Body of pancreas (tissue), 4 donors: ENCODE measurements at regions not wholly inside any gene's neighbourhood (a gene's known extent, or its start where the extent isn't known, plus 50 kb on each side); places are given as distances from the start of the nearest gene placed in this dataset.

Experiments
- POLR2A ChIP-seq, 3 donors: fragments of 450-650 bp; IDR thresholded peaks; one replicate each; pipeline ENCODE4 v1.6.1; 2016; ENCODE audit warnings: antibody characterized with exemption in 3 of 3, mild to moderate bottlenecking in 2 of 3
- TF ChIP-seq, protein P1 (sequence below), 7 experiments: fragments of 450-650 bp in 4 of 7; fragments of 200-600 bp in 3 of 7; sonication (generic) in 3 of 7; IDR thresholded peaks; one replicate each; pipeline ENCODE4 v1.5.1; 2016 to 2019; ENCODE audit warnings: antibody characterized with exemption in 7 of 7

DNA sequence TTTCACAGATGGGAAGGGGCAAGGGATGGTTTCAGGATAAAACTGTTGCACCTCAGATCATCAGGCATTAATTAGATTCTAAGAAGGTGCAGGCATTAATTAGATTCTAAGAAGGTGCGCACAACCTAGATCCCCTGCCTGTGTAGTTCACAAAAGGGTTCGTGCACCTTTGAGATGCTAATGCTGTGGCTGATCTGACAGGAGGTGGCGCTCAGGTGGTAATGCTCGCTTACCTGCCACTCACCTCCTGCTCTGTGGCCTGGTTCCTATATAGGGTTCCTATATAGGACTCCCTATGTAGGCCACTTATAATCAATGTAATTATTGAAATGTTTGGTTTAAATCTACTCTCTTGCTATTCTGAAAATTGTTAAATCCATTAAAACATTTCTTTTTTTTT, 171.0 kb downstream of the MSX2 start:
- TF ChIP-seq, protein P1, sequence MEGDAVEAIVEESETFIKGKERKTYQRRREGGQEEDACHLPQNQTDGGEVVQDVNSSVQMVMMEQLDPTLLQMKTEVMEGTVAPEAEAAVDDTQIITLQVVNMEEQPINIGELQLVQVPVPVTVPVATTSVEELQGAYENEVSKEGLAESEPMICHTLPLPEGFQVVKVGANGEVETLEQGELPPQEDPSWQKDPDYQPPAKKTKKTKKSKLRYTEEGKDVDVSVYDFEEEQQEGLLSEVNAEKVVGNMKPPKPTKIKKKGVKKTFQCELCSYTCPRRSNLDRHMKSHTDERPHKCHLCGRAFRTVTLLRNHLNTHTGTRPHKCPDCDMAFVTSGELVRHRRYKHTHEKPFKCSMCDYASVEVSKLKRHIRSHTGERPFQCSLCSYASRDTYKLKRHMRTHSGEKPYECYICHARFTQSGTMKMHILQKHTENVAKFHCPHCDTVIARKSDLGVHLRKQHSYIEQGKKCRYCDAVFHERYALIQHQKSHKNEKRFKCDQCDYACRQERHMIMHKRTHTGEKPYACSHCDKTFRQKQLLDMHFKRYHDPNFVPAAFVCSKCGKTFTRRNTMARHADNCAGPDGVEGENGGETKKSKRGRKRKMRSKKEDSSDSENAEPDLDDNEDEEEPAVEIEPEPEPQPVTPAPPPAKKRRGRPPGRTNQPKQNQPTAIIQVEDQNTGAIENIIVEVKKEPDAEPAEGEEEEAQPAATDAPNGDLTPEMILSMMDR (IDR thresholded peaks at IDR 0.05), result no peak
- TF ChIP-seq POLR2A (IDR thresholded peaks at IDR 0.05), result no peak
